SU-DHL-6 (cell line): ENCODE measurements at regions not wholly inside any gene's neighbourhood (a gene's known extent, or its start where the extent isn't known, plus 50 kb on each side); places are given as distances from the start of the nearest gene placed in this dataset.

ENCODE experiments used
- H2AFZ ChIP-seq: fragments of 200-600 bp; sonication (generic); 2 replicates; pipeline ENCODE4 v1.6.1; 2014; ENCODE audit warnings: low read depth, mild to moderate bottlenecking, moderate library complexity, mixed read lengths, antibody characterized with exemption, low read length; ENCODE audit not compliant: severe bottlenecking
- H3F3A ChIP-seq: fragments of 200-600 bp; shearing (Covaris generic); 2 replicates; pipeline ENCODE4 v1.6.0; 2016; ENCODE audit warnings: antibody characterized with exemption, mild to moderate bottlenecking; ENCODE audit not compliant: insufficient read depth
- H3K27ac ChIP-seq: fragments of 200-600 bp; sonication (generic); 2 replicates; pipeline ENCODE4 v1.5.1; 2016; ENCODE audit warnings: low read depth, mild to moderate bottlenecking, low read length, moderate library complexity, mixed read lengths
- H3K27me3 ChIP-seq: fragments of 200-600 bp; sonication (generic), shearing (Covaris generic); 2 replicates; pipeline ENCODE4 v1.6.0; 2014; ENCODE audit warnings: mild to moderate bottlenecking, low read length
- H3K36me3 ChIP-seq: fragments of 200-600 bp; sonication (generic); 2 replicates; pipeline ENCODE4 v1.6.1; 2014; ENCODE audit warnings: mild to moderate bottlenecking, low read length, mixed read lengths
- H3K4me2 ChIP-seq: fragments of 300-600, 200-600 bp; shearing (Covaris generic), sonication (generic); 2 replicates; pipeline ENCODE4 v1.6.0; 2014; ENCODE audit warnings: low read length, low read depth, mild to moderate bottlenecking; ENCODE audit not compliant: poor library complexity, severe bottlenecking
- H3K4me3 ChIP-seq: fragments of 200-600 bp; sonication (generic); 2 replicates; pipeline ENCODE4 v1.5.1; 2014; ENCODE audit warnings: antibody characterized with exemption, low read length, mild to moderate bottlenecking, mixed read lengths; ENCODE audit not compliant: insufficient read depth, poor library complexity, severe bottlenecking
- H3K79me2 ChIP-seq: fragments of 200-600 bp; sonication (generic); 2 replicates; pipeline ENCODE4 v1.6.1; 2014; ENCODE audit warnings: mild to moderate bottlenecking, low read length, moderate library complexity; ENCODE audit not compliant: insufficient read depth
- H3K9ac ChIP-seq: fragments of 200-600 bp; sonication (generic); 2 replicates; pipeline ENCODE4 v1.7.0; 2014; ENCODE audit warnings: mild to moderate bottlenecking, low read length
- H3K9me2 ChIP-seq: fragments of 200-600 bp; sonication (generic); replicated peaks from 2 replicates; pipeline ENCODE4 v1.6.1; 2014; ENCODE audit warnings: low read length; ENCODE audit not compliant: insufficient read depth
- H3K9me3 ChIP-seq: fragments of 200-600 bp; sonication (generic); 2 replicates; pipeline ENCODE4 v1.6.1; 2014; ENCODE audit warnings: low read length, mixed read lengths; ENCODE audit not compliant: insufficient read depth
- H4K20me1 ChIP-seq: fragments of 200-600 bp; sonication (generic); 2 replicates; pipeline ENCODE4 v1.6.1; 2014; ENCODE audit warnings: low read depth, mild to moderate bottlenecking, antibody characterized with exemption, low read length, moderate library complexity, mixed read lengths
- EZH2phosphoT487 ChIP-seq: fragments of 200-600 bp; sonication (generic), shearing (Covaris generic); conservative IDR thresholded peaks from 2 replicates; pipeline ENCODE4 v1.6.1; 2018; ENCODE audit warnings: mild to moderate bottlenecking, antibody characterized with exemption, low read length, moderate library complexity, mixed read lengths
- TF ChIP-seq, protein P1 (sequence below): fragments of 200-600 bp; sonication (generic); IDR thresholded peaks from one replicate; pipeline ENCODE4 v1.5.1; 2017; ENCODE audit warnings: antibody characterized with exemption, mild to moderate bottlenecking, low read length, moderate library complexity; ENCODE audit not compliant: insufficient read depth, poor library complexity, severe bottlenecking

DNA sequence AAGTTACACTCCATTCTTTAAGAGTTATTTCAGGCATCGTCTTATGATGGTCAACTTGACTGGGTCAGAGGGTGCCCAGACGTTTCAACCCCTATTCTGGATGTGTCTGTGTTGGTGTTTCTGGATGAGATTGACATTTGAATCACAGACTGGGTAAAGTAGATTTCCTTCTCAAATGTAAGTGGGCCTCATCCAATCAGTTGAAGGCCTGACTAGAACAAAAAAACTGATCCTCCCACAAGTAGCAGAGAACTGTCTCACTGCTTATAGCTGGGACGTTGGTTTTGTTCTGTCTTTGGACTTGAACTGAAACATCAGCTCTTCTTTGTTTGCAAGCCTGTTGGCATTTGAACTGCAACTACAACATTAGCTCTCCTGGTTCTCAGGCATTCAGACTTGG, 76.3 kb upstream of the LYZL1 start:
- H3K36me3 ChIP-seq = no peaks in the 10 kb centered on the region
- H3K27me3 ChIP-seq = no peaks in the 10 kb centered on the region
- no peak overlapping the region for H3K9ac ChIP-seq
- H4K20me1 ChIP-seq = no peaks in the 10 kb centered on the region
- H3K27ac ChIP-seq = no peak overlapping the region
- no peak overlapping the region for H3K4me3 ChIP-seq
- H3F3A ChIP-seq = no peaks in the 10 kb centered on the region
- no peaks in the 10 kb centered on the region for H3K9me3 ChIP-seq
- TF ChIP-seq, protein P1, sequence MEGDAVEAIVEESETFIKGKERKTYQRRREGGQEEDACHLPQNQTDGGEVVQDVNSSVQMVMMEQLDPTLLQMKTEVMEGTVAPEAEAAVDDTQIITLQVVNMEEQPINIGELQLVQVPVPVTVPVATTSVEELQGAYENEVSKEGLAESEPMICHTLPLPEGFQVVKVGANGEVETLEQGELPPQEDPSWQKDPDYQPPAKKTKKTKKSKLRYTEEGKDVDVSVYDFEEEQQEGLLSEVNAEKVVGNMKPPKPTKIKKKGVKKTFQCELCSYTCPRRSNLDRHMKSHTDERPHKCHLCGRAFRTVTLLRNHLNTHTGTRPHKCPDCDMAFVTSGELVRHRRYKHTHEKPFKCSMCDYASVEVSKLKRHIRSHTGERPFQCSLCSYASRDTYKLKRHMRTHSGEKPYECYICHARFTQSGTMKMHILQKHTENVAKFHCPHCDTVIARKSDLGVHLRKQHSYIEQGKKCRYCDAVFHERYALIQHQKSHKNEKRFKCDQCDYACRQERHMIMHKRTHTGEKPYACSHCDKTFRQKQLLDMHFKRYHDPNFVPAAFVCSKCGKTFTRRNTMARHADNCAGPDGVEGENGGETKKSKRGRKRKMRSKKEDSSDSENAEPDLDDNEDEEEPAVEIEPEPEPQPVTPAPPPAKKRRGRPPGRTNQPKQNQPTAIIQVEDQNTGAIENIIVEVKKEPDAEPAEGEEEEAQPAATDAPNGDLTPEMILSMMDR = no peak
- no peak for TF ChIP-seq EZH2phosphoT487
- no peaks in the 10 kb centered on the region for H3K9me2 ChIP-seq
- H3K79me2 ChIP-seq = no peaks in the 10 kb centered on the region
- no peak overlapping the region for H3K4me2 ChIP-seq
- no peak overlapping the region for H2AFZ ChIP-seq

DNA sequence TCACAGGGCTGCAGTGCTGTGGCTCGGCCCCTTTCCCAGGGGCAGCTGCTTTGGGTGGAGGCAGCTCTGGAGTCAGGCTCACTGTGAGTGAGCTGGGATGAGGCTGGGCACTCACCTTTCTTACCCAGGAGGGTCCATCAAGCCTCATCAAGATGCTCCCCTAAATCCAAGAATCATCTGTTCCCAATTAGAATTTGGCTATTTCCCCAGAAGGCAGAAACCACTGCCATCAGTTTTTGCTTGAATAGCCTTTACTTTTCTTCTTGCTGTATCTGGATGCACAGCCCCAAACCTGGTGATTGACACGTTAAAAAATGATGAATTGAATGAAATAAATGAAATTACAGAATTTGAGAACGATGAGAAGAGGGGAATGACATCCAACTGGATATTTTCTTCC, 74.3 kb upstream of the LYZL1 start:
- H3K27ac ChIP-seq = no peak overlapping the region
- no peaks in the 10 kb centered on the region for H3F3A ChIP-seq
- no peaks in the 10 kb centered on the region for H3K9me3 ChIP-seq
- no peaks in the 10 kb centered on the region for H3K36me3 ChIP-seq
- H3K27me3 ChIP-seq = no peaks in the 10 kb centered on the region
- no peak overlapping the region for H2AFZ ChIP-seq
- H3K4me3 ChIP-seq = no peak overlapping the region
- H3K4me2 ChIP-seq = no peak overlapping the region
- no peak overlapping the region for H3K9ac ChIP-seq
- H4K20me1 ChIP-seq = no peaks in the 10 kb centered on the region
- TF ChIP-seq, protein P1 = no peak
- no peak for TF ChIP-seq EZH2phosphoT487
- no peaks in the 10 kb centered on the region for H3K79me2 ChIP-seq
- H3K9me2 ChIP-seq = no peaks in the 10 kb centered on the region

DNA sequence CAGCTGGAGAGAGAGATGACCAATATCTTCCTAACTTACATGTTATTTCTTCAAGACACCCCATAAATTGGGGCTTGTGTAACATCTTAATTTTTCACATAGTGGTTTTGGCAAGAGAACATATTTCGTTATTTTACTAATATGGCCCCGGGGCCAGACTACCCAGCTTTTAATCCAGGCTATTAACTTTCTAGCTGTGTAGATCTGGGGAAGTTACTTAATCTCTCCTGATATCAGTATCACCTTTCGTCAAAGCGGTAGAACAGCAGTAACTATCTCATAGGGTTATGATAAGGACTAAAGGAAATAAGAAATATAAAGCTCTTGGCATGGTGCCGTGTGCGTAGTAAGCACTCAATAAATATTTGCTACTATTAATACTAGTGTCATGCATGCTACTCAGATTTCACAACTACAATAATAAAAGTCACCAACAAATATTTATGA, 71.6 kb upstream of the LYZL1 start:
- Histone ChIP-seq H3K27me3 (no peaks in the 10 kb centered on the region), H3K79me2 (no peaks in the 10 kb centered on the region), H3K36me3 (no peaks in the 10 kb centered on the region), H3K9me3 (no peaks in the 10 kb centered on the region), H2AFZ (no peak overlapping the region), H3K9ac (no peak overlapping the region), H3K9me2 (no peaks in the 10 kb centered on the region), H3F3A (no peaks in the 10 kb centered on the region), H3K27ac (no peak overlapping the region), H4K20me1 (no peaks in the 10 kb centered on the region), H3K4me3 (no peak overlapping the region), H3K4me2 (no peak overlapping the region)
- TF ChIP-seq, protein P1 = no peak
- TF ChIP-seq EZH2phosphoT487 = no peak
